Hepatocyte (in vitro differentiated cells): ENCODE measurements at regions not wholly inside any gene's neighbourhood (a gene's known extent, or its start where the extent isn't known, plus 50 kb on each side); places are given as distances from the start of the nearest gene placed in this dataset.

Experiments used
- EZH2 ChIP-seq: fragments of 200-600 bp; sonication (generic); IDR thresholded peaks from 2 replicates; pipeline ENCODE4 v1.6.1; 2016; ENCODE audit warnings: antibody characterized with exemption, mild to moderate bottlenecking, borderline replicate concordance
- TF ChIP-seq, protein P1 (sequence below): fragments of 200-600 bp; sonication (generic); IDR thresholded peaks from 2 replicates; pipeline ENCODE4 v1.5.1; 2016; ENCODE audit warnings: antibody characterized with exemption, mild to moderate bottlenecking; ENCODE audit not compliant: poor library complexity

DNA sequence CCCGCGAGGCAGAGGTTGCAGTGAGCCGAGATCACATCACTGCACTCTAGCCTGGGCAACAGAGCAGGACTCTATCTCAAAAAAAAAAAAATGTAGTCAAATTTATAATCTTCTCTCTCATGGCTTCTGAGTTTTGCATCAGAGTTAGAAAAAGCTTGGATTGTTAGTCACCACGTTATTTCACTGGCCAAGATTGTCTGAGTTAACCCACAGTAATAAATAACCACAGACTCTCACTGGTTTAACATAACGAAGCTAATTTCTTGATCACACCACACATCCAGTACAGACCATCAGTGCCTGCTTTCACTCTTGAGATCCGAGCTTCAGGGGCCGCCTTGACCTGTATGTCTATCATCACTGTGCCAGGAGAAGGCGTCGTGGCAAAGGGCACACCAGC, 116.8 kb upstream of the JCAD start:
- TF ChIP-seq, protein P1, sequence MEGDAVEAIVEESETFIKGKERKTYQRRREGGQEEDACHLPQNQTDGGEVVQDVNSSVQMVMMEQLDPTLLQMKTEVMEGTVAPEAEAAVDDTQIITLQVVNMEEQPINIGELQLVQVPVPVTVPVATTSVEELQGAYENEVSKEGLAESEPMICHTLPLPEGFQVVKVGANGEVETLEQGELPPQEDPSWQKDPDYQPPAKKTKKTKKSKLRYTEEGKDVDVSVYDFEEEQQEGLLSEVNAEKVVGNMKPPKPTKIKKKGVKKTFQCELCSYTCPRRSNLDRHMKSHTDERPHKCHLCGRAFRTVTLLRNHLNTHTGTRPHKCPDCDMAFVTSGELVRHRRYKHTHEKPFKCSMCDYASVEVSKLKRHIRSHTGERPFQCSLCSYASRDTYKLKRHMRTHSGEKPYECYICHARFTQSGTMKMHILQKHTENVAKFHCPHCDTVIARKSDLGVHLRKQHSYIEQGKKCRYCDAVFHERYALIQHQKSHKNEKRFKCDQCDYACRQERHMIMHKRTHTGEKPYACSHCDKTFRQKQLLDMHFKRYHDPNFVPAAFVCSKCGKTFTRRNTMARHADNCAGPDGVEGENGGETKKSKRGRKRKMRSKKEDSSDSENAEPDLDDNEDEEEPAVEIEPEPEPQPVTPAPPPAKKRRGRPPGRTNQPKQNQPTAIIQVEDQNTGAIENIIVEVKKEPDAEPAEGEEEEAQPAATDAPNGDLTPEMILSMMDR, result no peak
- TF ChIP-seq EZH2, result no peak
